Right ventricle myocardium inferior (tissue), 1 donor: ENCODE measurements at regions not wholly inside any gene's neighbourhood (a gene's known extent, or its start where the extent isn't known, plus 50 kb on each side); places are given as distances from the start of the nearest gene placed in this dataset.
"Not testable (repeated sequence)": the region's sequence is repeated elsewhere in the genome, so short reads cannot be mapped to it uniquely, and the experiment has no call there.

Experiments
- ATAC-seq: fragments of 200-7000 bp; cut with Tn5 transposase; one replicate; pipeline ENCODE4 v1.9.1; 2020; ENCODE audit warnings: mild to moderate bottlenecking, moderate library complexity
- DNase-seq: peaks from one replicate; pipeline ENCODE4 v3.0.0; 2021; ENCODE audit errors: missing footprints
- intact Hi-C: fragments of 100-400 bp; cut with DNase I; formaldehyde crosslinking; loops from one replicate; pipeline ENCODE4 v1.11.0; 2022
- donor health status: DM: no; HTN: yes; CAD: no; lungs with severe emphysema.

DNA sequence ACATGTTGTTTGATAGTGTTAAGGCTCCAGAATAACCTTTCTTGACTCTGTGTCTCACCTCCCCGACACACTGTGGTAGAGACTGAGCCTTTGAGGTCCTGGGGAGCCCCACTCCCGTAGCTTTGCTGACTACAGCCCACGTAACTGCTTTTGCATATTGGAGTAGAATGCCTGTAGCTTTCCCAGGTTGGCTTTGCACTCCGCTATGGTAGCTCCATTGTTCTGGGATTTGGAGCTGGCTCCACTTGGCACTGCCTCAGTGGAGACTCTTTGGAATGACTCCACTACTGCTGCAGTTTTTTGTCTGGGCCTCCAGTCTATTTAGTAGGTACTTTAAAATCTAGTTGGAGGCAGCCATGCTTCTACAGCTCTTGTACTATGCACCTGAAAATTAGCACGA lies 56.2 kb upstream of the ANXA1 start:
- DNase-seq (no peak), ATAC-seq (no peak)
- intact Hi-C loops: no loop called here

DNA sequence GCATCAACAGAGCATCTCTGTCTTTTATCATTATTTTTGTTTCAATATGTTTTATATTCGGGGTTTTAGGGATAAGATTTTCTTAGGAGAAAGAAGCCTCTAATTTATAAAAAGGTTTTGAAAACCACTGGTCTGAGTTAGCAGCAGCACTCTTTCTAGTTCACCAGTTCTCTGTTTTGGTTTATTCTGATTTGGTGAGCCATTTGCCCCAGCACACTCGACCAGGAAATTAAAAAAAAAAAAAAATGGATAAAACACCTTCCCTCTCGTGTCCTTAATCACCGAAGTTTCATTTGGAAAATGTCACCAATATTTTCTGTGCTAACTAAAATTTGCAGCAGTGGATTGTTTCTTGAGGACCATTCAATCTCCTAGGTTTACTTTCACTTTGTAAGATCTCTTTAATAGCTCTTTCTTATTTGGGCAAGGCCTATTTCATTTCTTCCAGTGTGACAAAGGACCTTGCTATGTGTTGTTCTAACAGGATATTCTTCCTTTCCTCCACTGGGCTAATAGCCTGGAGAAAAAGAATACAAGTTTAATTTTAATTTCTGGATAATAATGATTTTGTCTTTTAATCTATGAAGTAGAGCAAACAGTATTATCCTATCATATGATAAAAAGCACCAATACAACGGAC lies 57.8 kb upstream of the ANXA1 start:
- no peak for ATAC-seq
- intact Hi-C loops: no loop called here

DNA sequence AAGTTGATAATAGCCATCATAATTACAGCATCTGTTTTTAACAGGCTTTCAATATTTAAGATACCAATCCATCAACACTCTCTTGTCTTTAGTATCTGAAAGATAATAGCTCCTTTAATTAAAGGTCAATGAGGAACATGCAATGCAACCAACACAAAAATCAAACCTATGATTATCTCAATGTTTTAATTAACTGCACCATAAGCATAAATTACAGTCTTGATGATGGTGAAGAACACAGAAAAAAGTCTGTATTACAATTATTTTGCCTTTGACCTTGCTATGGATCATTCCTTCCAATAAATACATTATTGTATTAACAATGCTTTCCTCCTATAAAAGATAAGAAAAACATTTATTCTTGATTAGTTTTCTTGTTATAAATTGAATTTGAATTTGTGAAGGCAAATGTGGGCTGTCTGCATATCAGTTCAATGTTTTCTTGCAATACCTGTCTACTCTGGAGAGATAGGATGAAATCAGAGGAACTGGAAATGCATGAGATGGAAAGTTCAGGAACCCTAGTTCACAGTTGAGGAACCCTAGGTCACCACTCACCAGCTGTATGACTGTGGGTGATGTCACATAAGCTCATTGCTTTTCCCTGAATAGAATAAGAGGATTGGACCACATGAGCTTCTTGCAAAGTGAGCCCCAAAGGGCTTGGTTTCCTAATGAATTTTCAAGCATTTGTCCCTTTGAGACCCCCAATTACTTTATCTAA lies 58.5 kb upstream of the ANXA1 start:
- intact Hi-C loops: no loop called here

More for the DNA sequence above, 57.8 kb upstream of the ANXA1 start:
- DNase-seq: no peak

DNA sequence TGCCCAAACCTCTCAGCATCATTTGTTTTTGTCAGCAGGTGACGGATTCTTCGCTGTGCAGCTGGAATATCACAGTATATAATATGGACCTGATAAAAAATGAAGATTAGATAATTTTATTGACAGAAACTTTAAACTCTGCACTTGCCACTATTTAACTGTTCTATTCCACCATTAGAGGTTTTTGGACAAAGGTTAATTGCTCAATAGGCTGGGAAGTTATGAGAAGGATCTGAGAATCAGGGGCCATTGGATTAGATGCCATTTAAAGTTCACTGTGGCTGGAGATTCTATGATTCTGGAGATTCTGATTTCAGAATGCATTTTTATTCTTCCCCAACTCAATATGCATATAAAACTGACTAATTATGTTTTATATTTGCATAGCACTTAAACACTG lies 59.8 kb upstream of the ANXA1 start:
- intact Hi-C loops: no loop called here
- no peak for ATAC-seq

More for the DNA sequence above, 58.5 kb upstream of the ANXA1 start:
- ATAC-seq (no peak), DNase-seq (no peak)

DNA sequence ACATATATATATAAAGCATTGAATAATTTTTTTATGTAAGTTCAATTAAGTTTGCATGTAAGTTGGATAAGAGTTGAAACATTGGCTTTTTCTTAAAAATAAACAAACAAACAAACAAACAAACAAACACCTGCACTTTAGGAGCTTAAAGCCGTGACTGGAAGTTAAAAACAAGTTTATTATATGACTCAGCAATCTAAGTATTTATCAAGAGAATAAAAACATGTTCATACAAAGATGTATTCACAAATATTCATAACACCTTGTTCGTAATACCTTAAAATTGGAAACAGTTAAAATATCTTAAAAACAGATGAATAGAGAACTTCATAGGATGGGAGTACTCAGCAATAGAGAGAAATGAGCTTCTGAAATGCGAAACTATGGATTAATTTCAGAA lies 61.5 kb upstream of the ANXA1 start:
- intact Hi-C loops: no loop called here
- ATAC-seq: no peak
- DNase-seq: no peak

More for the DNA sequence above, 59.8 kb upstream of the ANXA1 start:
- DNase-seq: no peak

DNA sequence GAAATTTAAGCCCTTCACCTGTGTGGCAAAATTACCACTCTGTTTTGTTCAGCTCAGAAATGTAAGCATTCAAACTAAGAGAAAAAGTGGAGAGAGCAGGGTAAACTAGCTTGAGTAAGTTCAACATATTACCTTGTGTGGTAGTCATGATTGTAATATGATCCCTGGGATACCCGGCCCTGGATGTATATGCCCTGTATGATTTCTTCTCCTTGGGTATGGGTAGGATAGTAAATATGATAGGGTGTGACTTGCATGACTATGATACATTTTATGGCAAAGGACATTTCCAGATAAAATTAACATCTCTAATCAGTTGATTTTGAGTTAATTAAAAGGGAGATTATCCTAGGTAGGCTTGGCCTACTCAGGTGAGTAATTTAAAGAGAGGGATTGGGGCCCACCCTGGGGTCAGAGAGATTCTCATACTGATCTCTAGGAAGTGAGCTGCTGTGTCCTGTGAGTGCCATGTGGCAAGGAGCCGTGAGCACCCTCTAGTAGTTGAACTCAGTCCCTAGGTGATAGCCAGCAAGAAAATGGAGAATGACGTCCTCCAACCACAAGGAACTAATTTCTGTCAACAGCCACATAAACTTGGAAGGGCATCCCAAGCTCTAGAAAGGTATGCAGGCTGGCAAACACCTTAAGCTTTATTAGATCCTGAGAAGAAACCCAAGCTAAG lies 62.2 kb upstream of the ANXA1 start:
- no peak for ATAC-seq
- intact Hi-C loops: no loop called here

DNA sequence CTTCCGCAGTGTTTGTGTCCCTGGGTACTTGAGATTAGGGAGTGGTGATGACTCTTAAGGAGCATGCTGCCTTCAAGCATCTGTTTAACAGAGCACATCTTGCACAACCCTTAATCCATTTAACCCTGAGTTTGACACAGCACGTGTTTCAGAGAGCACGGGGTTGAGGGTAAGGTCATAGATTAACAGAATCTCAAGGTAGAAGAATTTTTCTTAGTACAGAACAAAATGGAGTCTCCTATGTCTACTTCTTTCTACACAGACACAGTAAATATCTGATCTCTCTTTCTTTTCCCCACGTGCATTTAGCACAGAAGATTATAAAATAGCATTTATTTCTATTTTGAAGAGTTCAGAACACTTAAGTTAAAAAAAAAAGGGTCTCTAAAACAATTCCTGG lies 63.8 kb upstream of the ANXA1 start:
- DNase-seq, ATAC-seq, intact Hi-C loops: not testable (repeated sequence)

More for the DNA sequence above, 62.2 kb upstream of the ANXA1 start:
- no peak for DNase-seq

DNA sequence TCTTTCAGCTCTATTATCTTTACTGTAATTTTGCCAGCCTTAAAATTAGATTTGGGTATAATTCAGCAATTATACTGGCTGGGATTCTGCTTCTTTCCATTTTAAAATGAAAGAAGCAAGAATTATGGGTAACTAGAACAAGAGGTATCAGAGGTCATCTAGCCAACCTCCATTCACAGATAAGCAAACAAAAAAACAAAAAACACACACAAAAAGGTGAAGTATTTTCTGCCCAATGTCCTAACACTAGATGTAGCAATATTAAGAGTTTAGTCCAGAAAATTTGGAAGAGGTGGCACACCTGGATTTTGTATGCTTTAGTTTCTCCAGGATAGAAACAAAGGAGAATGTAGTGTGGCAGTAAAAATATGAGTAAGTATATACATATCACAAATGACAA lies 68.1 kb upstream of the ANXA1 start:
- intact Hi-C loops: loop anchor here (5.0 kb wide), 1 partner anchor 226 kb away; no protein-coding TSS in a partner anchor
- DNase-seq (no peak), ATAC-seq (no peak)

DNA sequence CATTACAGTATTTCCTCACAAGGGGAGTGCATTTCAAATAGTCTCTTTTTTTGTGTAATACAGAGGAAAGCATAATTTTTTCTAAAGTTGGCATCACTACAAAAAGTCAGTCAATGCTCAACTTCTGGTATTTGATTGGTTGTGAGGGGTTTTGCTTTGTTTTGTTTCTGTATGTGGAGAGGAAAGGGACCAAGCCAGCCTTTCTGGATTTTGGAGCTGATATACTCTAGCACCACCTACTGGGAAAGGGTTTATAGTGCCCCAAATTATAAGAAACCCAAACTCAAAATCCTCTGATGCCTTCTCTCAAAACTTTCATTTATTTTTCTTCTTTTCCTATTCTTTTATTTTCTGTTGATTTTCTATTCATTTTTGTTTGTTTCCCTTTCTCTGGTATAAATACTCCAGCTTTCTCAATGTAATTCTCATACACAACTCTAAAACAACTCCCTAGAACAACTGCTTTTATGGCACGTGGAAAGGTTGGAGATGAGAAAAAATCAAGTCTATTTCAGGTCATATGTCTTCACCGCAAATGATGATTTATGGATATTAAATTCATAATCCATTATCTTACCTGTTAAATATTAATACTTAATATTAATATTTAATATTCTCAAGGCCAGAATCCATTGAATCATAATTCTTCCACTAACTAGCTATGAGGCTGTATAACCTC lies 69.5 kb upstream of the ANXA1 start:
- no peak for DNase-seq
- intact Hi-C loops: loop anchor here (5.0 kb wide), 1 partner anchor 225 kb away; no protein-coding TSS in a partner anchor

DNA sequence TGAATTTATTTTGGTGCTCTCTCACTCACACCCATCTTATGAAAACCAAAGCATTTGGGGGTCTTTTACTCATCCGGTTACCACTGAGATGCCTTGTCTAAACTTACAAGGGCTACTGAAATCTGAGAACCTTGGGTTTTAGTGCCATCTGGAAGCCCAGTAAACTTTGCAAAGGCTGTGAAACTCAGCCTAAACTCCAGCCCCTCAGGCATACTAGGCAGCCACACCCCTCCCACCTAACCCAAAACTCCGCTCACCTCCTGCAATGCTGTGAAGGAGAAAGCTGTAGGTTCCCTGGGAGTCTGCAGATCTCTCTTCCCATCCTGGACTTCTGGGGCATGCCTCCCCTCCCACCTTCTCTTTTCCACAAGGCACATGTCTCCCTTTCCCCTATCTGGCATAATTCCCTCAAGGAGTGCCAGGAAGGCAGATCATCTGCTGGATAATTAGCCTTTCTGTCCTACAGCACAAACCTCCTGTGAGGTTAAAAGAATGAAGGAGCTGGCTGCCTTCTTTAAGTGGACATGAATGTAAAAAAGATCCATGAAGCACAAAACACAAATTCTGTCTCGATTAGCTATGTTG lies 71.5 kb upstream of the ANXA1 start:
- intact Hi-C loops: loop anchor here (5.0 kb wide), 1 partner anchor 223 kb away; no protein-coding TSS in a partner anchor
- ATAC-seq: no peak

More for the DNA sequence above, 69.5 kb upstream of the ANXA1 start:
- ATAC-seq: no peak

DNA sequence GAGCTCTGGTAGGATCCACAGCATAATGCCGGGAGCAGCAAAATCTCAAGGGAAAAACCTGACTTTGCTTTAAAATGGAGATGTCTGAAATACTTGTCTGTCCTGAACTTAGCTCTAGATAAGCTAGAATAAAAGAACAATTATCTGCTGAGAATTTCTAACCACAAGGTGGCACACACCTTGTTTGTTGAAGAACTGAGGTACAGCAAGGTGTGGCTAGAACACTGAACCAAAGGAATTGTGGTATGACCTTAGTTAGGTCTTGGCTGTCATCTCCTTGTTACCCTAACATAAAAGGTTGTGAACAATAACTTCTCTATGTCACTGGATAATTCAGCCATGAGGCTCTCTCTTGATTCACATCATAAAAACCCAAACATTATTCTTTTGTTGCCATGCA lies 72.3 kb upstream of the ANXA1 start:
- intact Hi-C loops: no loop called here
- DNase-seq (no peak), ATAC-seq (no peak)

More for the DNA sequence above, 71.5 kb upstream of the ANXA1 start:
- no peak for DNase-seq

DNA sequence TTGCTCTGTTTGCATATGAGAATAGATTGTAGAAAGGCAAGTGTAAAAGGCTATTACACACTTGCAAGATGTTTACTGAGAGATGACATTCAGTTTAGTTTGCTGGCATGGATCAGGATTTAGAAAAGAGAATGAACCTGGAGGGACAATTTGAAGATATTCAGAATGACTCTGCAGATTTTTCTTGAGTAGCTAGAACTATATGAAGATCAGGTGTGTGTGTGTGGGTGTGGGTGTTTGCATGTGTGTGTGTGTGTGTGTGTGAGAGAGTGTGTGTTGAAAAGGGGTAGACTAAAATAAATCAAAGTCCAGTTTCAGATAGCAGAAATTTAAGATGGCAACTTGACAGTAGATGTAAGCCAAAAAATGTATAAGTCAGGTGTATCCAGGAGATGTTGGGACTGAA lies 74.0 kb upstream of the ANXA1 start:
- ATAC-seq (no peak), DNase-seq (no peak)
- intact Hi-C loops: no loop called here

DNA sequence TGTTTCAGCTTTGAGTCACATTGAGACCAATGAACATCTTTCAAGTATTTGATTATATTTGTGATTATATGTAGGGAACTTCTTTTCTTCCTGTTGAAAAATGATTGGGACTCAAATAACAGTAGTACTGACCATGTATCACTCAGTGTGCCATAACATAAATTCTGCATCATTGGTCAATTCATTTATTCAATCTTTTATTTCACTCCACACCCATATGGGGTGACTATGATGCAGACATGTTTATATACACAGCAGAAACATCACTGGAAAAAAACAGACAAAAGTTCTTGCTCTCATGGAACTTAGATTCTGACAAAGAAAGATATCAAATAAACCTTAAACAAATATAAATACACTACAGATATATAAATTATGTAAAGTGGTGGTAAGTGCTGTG lies 74.7 kb upstream of the ANXA1 start:
- ATAC-seq: no peak
- intact Hi-C loops: no loop called here
- no peak for DNase-seq

DNA sequence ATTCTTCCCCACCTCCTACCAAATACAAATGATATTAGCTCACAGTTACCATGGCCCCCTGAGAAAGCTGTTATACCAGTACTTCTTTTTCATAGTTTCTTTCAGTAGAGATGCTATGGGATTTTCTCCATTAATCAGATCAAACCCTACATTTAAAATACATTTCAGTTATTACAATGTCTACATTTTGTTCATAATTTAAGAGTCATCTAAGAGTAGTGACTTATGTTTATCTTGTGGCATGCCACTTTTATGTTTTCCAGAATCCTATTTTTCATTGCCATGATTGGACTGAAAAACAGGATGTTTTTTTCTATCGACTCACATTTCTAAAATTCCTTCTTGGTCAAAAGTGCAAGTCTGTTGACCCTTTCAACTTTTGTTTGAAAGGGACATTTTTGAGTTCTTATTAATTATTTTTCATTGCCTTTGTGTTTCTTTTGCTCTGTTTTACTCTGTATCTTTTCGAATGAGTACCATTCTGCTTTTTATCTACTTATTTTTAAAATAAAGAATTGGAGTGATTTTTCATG lies 77.4 kb upstream of the ANXA1 start:
- intact Hi-C loops: no loop called here
- DNase-seq: no peak
- ATAC-seq: no peak

DNA sequence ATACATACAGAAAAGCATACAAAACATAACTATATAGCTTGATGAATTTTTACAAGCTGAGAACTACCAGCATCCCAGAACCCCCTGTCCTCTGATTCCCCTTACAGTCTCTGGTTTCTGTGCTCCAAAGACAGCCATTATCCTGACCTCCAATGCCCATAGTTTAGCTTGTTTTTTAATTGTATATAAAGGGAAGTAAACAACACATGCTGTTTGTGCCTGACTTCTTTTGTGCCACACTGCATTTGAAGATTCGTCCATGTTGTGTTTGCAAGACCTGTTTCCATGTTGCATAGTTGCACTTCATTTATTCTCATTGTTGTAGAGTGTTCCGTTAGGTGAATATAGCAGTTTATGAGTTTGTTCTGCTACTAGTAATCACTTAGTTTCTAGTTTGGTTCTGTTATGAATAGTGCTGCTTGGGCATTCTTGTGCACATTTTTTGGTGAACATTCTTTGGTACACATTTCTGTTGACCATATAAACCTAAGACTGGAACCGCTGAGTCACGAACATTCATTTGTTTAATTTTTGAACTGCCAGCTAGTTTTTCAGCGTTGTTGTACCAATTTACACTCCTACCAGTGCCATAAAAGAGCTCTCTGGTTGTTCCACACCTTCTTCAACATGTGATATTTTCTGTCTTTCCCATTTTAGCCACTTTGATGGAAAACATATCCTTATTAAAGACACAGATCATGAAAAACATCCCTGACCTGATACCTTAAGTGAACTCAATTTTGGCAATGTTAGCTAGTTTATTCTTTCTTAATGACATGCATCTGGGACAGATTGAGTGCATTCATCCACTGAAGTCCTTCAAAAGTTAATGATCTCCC lies 78.1 kb upstream of the ANXA1 start:
- ATAC-seq (no peak), DNase-seq (no peak)
- intact Hi-C loops: no loop called here

DNA sequence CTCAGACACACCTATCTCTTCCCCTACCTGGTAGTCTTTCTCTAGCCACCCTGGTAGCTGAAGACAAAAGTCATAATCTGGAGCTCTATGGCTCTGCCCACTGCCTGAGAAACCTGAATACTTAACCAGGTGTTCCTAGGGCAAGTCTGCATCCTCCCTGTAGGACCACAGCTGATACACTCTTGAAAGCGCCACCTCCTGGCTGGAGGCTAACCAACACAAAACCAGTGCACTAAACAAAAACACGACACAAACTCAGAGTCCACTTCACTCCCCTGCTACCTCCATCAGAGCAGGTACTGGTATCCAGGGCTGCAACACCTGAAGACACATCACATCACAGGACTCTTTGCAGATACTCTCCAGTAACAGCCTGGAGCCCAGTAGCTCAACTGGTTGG lies 84.6 kb upstream of the ANXA1 start:
- no peak for DNase-seq
- ATAC-seq: no peak
- intact Hi-C loops: no loop called here

DNA sequence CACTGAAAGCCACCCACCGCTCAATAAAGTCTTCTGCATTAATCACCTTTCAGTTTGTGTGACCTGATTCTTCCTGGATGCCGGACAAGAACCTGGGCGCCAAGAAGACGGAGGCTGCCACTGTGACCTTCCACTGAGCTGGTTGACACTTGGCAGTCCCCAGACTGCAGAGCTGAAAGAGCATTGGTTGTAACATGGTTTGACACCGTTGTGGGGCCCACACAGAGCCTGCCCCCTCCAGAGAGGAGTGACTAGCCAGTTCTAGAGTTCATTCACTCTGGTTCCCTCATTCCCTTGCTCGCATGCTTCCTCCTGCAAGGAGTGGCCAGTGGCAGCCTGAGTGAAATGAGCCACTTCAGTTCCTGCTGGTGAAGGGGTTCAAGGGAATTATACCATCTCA lies 86.2 kb upstream of the ANXA1 start:
- intact Hi-C loops: no loop called here
- DNase-seq (no peak), ATAC-seq (no peak)

DNA sequence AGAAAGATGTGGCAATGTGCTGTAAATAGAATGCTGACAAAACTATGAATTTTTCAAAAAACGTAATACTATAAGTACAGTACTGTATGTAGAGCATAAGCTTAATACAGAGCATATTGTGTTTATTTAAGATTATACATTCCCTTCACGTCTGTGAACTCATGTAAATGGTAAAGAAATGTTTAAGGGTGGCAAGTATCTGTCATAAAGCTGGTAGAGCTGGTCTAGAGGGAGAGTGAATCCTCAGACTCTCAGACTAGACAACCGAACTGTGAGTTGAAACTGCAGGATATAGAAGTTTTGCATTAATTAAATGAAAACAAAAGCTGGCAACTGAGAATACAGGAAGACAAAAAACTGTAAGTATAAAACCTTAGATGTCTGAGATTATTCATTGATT lies 87.3 kb upstream of the ANXA1 start:
- intact Hi-C loops: no loop called here
- DNase-seq: no peak
- no peak for ATAC-seq
